ENCODE measurements at regions not wholly inside any gene's neighbourhood (a gene's known extent, or its start where the extent isn't known, plus 50 kb on each side); places are given as distances from the start of the nearest gene placed in this dataset.
A peak's percentile ranks its signal among the peaks of the same experiment; 100 is the strongest.

DNA sequence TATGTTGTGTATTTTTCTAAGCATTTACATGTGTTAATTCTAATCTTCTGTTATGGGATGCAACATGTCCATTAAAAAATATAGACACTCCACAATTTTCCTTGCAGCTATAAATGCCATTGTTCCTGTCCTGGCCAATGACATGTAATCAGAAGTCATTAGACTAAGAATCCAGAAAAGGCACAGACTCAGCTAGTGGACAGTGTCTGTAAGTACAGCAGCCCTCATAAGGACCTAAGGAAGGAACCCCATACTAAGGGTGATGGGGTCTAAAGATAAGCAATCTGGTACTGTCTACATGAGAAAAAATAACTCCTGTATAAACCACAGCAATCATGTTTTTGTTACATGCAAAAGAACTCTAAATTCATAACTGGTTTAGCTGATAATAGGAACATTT is 115.9 kb downstream of the GPR85 start:
- no peak for DNase-seq (ENCODE audit: insufficient read length, low spot score)
- FAIRE-seq, result peak; percentile 11
- TF ChIP-seq, protein P1, sequence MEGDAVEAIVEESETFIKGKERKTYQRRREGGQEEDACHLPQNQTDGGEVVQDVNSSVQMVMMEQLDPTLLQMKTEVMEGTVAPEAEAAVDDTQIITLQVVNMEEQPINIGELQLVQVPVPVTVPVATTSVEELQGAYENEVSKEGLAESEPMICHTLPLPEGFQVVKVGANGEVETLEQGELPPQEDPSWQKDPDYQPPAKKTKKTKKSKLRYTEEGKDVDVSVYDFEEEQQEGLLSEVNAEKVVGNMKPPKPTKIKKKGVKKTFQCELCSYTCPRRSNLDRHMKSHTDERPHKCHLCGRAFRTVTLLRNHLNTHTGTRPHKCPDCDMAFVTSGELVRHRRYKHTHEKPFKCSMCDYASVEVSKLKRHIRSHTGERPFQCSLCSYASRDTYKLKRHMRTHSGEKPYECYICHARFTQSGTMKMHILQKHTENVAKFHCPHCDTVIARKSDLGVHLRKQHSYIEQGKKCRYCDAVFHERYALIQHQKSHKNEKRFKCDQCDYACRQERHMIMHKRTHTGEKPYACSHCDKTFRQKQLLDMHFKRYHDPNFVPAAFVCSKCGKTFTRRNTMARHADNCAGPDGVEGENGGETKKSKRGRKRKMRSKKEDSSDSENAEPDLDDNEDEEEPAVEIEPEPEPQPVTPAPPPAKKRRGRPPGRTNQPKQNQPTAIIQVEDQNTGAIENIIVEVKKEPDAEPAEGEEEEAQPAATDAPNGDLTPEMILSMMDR (IDR thresholded peaks at IDR 0.05; ENCODE audit: insufficient read depth, missing control alignments), result no peak

DNA sequence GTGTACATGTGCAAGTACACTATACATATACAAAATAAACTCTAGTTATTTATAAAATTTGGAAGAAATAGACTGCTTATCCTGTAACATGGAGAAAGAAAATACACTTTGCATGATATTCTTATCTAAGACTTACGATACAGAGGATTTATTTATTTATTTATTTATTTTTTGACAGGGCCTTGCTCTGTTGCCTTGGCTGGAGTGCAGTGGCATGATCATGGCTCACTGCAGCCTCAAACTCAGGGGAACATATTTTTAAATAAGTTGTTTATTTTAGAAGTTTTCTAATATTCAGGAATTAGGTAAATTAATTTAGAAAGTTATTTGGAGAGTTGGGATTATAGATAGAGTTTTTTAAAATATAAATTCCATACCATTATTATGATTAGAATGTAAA is 116.7 kb downstream of the GPR85 start:
- TF ChIP-seq, protein P1 (IDR thresholded peaks at IDR 0.05; ENCODE audit: insufficient read depth, missing control alignments), result no peak
- FAIRE-seq, result no peak
- no peak for DNase-seq (ENCODE audit: insufficient read length, low spot score)

DNA sequence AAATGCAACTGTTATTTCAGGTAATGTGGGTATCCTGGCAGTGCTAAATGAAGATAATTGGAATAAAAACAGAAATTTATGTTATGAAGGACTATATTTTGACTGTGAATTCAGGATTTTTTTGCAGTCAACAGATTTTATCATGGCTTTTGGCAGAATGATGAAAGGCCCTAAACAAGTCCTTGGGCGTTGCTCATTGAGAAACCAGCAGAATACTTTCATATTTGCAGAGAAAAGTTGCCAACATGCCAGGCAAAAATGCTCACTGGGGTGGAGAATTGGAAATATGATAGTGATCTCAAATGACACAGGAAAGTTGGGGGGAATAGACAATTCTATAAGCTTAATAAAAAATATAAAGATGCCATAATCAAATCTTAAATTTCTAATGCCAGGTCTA is 121.1 kb downstream of the GPR85 start:
- FAIRE-seq, result no peak
- TF ChIP-seq, protein P1 (IDR thresholded peaks at IDR 0.05; ENCODE audit: insufficient read depth, missing control alignments), result no peak
- DNase-seq (ENCODE audit: insufficient read length, low spot score), result no peak

DNA sequence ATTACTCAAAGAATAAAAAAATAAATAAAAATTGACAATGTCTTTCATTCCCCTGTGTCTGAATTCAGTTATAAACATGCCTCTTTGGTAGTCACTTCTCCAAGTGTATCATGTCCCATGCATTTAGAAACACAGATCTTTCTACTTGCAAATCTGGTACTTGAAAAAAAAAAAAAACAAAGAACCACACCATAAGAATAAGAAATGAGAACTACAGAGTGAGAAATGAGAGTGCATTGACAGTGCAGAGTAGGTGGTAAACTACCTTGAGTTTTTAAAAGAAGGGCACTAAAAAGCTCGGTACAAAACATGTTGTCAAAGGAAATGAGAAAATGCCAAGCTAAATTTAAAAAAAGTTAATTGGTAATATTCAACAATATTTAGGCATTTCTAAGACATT is 123.0 kb downstream of the GPR85 start:
- DNase-seq (ENCODE audit: insufficient read length, low spot score) (no peak), FAIRE-seq (no peak)
- TF ChIP-seq, protein P1 (IDR thresholded peaks at IDR 0.05; ENCODE audit: insufficient read depth, missing control alignments), result no peak

DNA sequence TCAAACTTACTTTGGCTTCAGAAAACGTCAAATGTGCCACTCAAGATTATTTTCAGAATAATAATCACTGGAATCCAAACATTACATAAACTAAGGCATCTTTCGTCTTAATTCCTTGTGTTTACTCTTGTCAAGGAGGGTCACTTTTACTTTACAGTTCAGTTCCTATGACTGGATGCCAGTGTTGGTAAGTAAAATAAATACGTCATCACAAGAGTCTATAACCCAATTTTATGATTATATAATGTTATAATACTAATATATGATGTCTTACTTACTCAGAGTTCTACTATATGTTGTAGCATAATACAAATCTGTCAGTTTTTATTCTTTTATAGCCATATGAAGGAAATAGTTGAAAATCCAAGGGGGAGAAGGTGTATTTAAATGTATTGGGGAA is 123.8 kb downstream of the GPR85 start:
- no peak for FAIRE-seq
- DNase-seq (ENCODE audit: insufficient read length, low spot score), result no peak
- TF ChIP-seq, protein P1 (IDR thresholded peaks at IDR 0.05; ENCODE audit: insufficient read depth, missing control alignments), result no peak

DNA sequence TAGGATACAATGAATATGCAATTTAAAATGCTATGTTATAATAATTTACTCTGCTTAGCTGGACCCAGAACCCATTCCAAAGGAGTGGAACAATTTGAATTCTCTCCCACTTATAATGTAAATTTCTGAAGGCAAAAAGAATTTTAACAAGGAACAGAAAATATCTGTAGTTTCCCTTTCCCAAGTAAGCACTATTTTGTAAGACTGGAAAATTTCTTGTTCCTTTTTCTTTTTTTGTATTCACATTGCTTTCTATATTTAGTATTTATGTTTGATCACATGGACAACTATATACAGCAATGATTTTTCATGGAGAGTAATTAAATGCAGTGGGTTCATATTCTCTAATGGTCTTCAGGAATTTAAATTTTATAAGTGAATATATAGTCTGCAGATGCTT is 127.4 kb downstream of the GPR85 start:
- TF ChIP-seq, protein P1 (IDR thresholded peaks at IDR 0.05; ENCODE audit: insufficient read depth, missing control alignments), result no peak
- DNase-seq (ENCODE audit: insufficient read length, low spot score), result no peak
- no peak for FAIRE-seq

DNA sequence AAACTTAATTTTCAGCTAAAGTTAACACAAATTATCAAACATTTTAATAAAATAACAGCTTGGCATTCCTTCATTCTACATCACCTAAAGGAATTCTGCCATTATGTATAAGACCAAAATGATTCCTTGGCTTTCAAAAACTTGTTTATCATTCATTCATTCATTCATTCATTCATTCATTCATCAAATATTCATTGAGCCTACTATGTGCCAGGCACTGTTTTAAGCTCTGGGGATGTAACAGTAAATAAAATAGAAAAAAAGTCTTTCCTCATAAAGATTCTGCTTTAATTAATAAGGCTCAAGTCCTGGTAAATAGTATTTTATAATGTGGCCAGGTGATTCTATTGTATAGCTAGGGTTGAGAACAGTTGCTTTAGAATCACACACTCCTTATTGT is 127.9 kb downstream of the GPR85 start:
- TF ChIP-seq, protein P1 (IDR thresholded peaks at IDR 0.05; ENCODE audit: insufficient read depth, missing control alignments), result no peak
- FAIRE-seq, result no peak
- DNase-seq (ENCODE audit: insufficient read length, low spot score), result no peak
